ENCODE measurements at regions not wholly inside any gene's neighbourhood (a gene's known extent, or its start where the extent isn't known, plus 50 kb on each side); places are given as distances from the start of the nearest gene placed in this dataset.

DNA sequence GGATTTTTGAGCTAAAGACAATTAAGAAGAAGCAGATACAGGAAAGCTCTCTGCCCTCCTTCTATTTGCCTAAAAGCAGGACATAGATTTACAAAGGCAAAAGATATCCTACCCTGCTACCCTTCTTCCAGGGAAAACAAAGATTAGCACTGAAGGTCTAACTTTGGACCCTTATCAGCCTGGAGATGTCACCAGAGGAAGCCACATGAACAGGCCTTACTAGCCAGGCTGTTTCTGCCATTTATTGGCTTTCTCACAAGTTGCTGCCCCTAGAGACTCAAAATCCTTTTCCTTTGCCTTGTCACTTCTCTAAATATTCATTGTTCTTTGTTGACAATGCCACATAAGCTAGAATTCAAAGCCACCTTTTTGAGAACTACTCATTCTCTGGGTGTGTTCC is 147.3 kb downstream of the B3GNT2 start:
- TF ChIP-seq, protein P1, sequence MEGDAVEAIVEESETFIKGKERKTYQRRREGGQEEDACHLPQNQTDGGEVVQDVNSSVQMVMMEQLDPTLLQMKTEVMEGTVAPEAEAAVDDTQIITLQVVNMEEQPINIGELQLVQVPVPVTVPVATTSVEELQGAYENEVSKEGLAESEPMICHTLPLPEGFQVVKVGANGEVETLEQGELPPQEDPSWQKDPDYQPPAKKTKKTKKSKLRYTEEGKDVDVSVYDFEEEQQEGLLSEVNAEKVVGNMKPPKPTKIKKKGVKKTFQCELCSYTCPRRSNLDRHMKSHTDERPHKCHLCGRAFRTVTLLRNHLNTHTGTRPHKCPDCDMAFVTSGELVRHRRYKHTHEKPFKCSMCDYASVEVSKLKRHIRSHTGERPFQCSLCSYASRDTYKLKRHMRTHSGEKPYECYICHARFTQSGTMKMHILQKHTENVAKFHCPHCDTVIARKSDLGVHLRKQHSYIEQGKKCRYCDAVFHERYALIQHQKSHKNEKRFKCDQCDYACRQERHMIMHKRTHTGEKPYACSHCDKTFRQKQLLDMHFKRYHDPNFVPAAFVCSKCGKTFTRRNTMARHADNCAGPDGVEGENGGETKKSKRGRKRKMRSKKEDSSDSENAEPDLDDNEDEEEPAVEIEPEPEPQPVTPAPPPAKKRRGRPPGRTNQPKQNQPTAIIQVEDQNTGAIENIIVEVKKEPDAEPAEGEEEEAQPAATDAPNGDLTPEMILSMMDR (conservative IDR thresholded peaks at IDR 0.05): no peak
- TF ChIP-seq EZH2 (IDR thresholded peaks at IDR 0.05; ENCODE audit: low read depth): no peak

Measured in PC-9 (cell line).